Right atrium auricular region (tissue), 2 donors: ENCODE measurements at regions not wholly inside any gene's neighbourhood (a gene's known extent, or its start where the extent isn't known, plus 50 kb on each side); places are given as distances from the start of the nearest gene placed in this dataset.

Experiments
- DNase-seq: peaks from one replicate; pipeline ENCODE4 v3.0.0-alpha.2; 2019; ENCODE audit warnings: low spot score
- H3K27ac ChIP-seq, 2 donors: fragments of 200-600 bp; sonication (generic); 1 replicate in 1 of 2; 2 replicates in 1 of 2; pipeline ENCODE4 v1.5.1; 2016 to 2019
- H3K27me3 ChIP-seq, 2 donors: fragments of 200-600 bp; sonication (generic); one replicate each; pipeline versions ENCODE4 v1.5.1 to v1.6.0; 2017 to 2019
- H3K36me3 ChIP-seq: fragments of 200-600 bp; sonication (generic); one replicate; pipeline ENCODE4 v1.5.1; 2016
- H3K4me1 ChIP-seq, 2 donors: fragments of 200-600 bp; sonication (generic); one replicate each; pipeline versions ENCODE4 v1.5.1 to v1.6.0; 2017 to 2019
- H3K4me3 ChIP-seq, 2 donors: fragments of 200-600 bp; sonication (generic); 1 replicate in 1 of 2; 2 replicates in 1 of 2; pipeline ENCODE4 v1.5.1; 2017 to 2019; ENCODE audit warnings: mild to moderate bottlenecking in 1 of 2, moderate library complexity in 1 of 2
- H3K9me3 ChIP-seq, 2 donors: fragments of 200-600 bp; sonication (generic); one replicate each; pipeline ENCODE4 v1.5.1; 2019
- CTCF ChIP-seq, 2 donors: fragments of 200-600 bp; sonication (generic); IDR thresholded peaks; one replicate each; pipeline ENCODE4 v1.5.1; 2019; ENCODE audit warnings: antibody characterized with exemption in 2 of 2

DNA sequence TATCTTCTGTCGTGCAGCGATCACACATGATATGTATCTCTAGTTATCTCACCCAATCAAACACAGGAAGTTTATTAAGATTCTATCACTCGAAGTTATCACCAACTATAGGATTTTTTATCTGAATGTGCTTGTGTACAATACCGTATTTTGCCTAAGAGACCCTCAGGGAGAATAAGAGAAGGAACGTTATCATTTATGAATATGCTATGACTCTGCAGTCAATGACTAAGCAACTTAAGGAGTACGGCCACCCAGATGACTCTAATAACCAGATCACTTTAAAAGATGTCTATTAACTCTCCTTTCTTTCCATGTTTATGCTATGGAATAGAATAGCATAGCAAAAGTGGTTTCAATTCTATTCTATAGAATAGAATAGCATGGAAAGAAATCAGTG is 486.4 kb downstream of the BCL11B start:
- no peak overlapping the region for H3K27ac ChIP-seq
- H3K36me3 ChIP-seq: no peaks in the 10 kb centered on the region
- no peak overlapping the region for H3K4me3 ChIP-seq
- TF ChIP-seq CTCF (IDR thresholded peaks at IDR 0.05): no peak
- H3K9me3 ChIP-seq: no peaks in the 10 kb centered on the region
- H3K27me3 ChIP-seq: no peaks in the 10 kb centered on the region
- H3K4me1 ChIP-seq: no peaks in the 10 kb centered on the region
- no peak for DNase-seq

DNA sequence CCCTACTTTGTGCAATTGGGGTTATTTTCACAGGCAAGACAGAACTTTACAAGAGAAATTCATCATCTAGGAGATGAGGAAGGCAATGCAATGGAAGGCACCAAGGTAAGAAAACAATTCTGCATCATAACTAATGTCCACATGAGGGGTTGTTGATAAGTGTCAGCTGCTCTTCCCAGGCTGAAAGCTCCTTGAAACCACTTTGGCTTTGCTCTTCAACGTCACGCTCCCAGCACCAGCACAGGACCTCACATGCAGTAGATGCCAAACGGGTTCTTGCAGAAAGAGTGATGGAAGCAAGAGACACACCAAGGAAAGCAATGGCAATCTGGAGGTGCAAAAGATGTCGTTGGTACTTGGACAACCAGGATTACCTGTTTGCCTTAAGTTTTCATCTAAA is 485.5 kb downstream of the BCL11B start:
- no peaks in the 10 kb centered on the region for H3K27me3 ChIP-seq
- TF ChIP-seq CTCF (IDR thresholded peaks at IDR 0.05): no peak
- H3K4me3 ChIP-seq: no peak overlapping the region
- H3K36me3 ChIP-seq: no peaks in the 10 kb centered on the region
- DNase-seq: no peak
- H3K4me1 ChIP-seq: no peaks in the 10 kb centered on the region
- H3K27ac ChIP-seq: no peak overlapping the region
- H3K9me3 ChIP-seq: no peaks in the 10 kb centered on the region

- Histone ChIP-seq H3K9me3 (peaks cover 0 to 11% of the 10 kb centered on the region in 2 donors), H3K4me1 (no peaks in the 10 kb centered on the region), H3K4me3 (no peak overlapping the region), H3K27ac (no peak overlapping the region), H3K36me3 (no peaks in the 10 kb centered on the region), H3K27me3 (no peaks in the 10 kb centered on the region)
- no peak for DNase-seq
- no peak for TF ChIP-seq CTCF (IDR thresholded peaks at IDR 0.05)
Measured at GRCh38 chr14:98791661-98792060, 480.3 kb downstream of the BCL11B start.

DNA sequence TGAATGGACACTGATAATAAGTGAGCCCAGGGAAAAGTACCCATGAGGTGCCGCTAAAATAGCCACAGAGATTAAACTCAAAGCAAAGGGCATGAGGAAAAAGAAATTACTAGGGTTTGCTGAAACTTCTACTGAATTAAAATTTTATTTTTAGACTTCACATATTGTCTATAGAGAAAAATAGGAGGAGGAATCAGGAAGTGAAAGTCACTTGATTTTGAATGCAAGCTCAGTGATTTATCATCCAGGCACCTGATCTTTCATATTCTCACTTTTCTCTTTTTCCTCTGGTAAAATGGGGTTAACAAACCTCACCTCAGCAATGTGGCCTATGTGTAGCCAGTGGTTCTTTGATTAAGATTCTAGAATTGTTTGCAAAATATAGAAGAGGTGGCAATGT is 479.8 kb downstream of the BCL11B start:
- H3K4me3 ChIP-seq: no peak overlapping the region
- no peak for DNase-seq
- H3K9me3 ChIP-seq: peaks cover 0 to 11% of the 10 kb centered on the region in 2 donors
- no peak for TF ChIP-seq CTCF (IDR thresholded peaks at IDR 0.05)
- no peaks in the 10 kb centered on the region for H3K27me3 ChIP-seq
- H3K4me1 ChIP-seq: no peaks in the 10 kb centered on the region
- no peaks in the 10 kb centered on the region for H3K36me3 ChIP-seq
- H3K27ac ChIP-seq: no peak overlapping the region

DNA sequence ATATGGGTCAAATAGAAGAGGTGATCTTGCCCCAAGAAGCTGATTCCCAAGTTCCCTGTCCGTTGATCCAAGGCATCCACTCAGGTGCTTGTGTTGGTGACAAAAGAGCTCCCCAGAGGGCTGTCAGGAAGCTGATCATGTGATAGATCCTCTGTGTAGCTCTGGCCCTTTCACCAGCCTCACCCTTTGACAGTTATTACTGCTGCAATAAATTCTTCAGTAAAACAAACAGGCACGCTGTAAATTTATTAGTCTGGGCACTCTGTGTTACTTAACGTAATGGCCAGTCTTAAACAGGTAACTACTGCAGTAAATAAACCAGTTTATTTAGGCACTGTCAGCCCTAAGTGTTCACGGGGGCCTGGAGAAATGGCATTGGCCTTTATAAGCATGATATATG is 473.9 kb downstream of the BCL11B start:
- Histone ChIP-seq H3K9me3 (peaks cover 0 to 11% of the 10 kb centered on the region in 2 donors), H3K36me3 (no peaks in the 10 kb centered on the region), H3K4me3 (no peak overlapping the region), H3K27ac (no peak overlapping the region), H3K27me3 (no peaks in the 10 kb centered on the region), H3K4me1 (no peaks in the 10 kb centered on the region)
- DNase-seq: no peak
- TF ChIP-seq CTCF (IDR thresholded peaks at IDR 0.05): no peak

DNA sequence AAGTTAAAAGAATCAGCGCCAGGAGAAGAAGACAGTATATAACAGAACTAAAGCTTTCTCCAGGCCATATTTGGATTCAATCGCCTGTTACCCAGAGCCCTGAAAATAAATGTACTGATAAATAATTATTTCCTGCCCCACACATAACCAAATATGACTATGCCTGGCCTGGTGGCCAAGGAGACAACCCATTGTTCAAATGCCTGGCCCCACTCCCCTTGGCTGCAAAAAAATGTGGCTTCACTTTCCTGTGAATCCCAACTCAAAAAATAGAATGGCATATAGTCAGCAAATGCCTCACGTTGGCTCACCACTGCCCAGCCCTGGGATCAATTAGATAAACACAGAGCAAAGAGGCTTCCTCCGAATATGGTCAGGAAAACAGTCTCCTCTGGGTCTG is 472.1 kb downstream of the BCL11B start:
- no peak for DNase-seq
- Histone ChIP-seq H3K9me3 (peaks cover 0 to 1% of the 10 kb centered on the region in 2 donors), H3K4me1 (no peaks in the 10 kb centered on the region), H3K36me3 (no peaks in the 10 kb centered on the region), H3K4me3 (no peak overlapping the region), H3K27me3 (no peaks in the 10 kb centered on the region), H3K27ac (no peak overlapping the region)
- no peak for TF ChIP-seq CTCF (IDR thresholded peaks at IDR 0.05)
